H1 (cell line): ENCODE measurements at regions not wholly inside any gene's neighbourhood (a gene's known extent, or its start where the extent isn't known, plus 50 kb on each side); places are given as distances from the start of the nearest gene placed in this dataset.

Experiments used
- CTCF ChIA-PET: fragments of 300-600 bp; sonication (Branson Sonifier 250); formaldehyde crosslinking; loops from one replicate; lab custom pipeline; 2021; ENCODE audit not compliant: partially characterized antibody; lab: Charles Lee
- POLR2A ChIA-PET: fragments of 300-600 bp; sonication (Branson Sonifier 250); formaldehyde crosslinking; loops from one replicate; lab custom pipeline; 2021; ENCODE audit warnings: inconsistent platforms; ENCODE audit not compliant: partially characterized antibody; lab: Charles Lee
- DNase-seq, 2 experiments: peaks; one replicate each; pipeline versions ENCODE4 v3.0.0 to v3.0.0-alpha.2; 2010 to 2022; ENCODE audit warnings: low spot score in 2 of 2, low read depth in 1 of 2, mixed read lengths in 1 of 2
- FAIRE-seq: peaks from 2 replicates; lab custom pipeline; 2011; peaks lifted over from hg19 to GRCh38; lab: Jason Lieb, UNC
- H2AFZ ChIP-seq: 2 replicates; pipeline ENCODE4 v1.8.1; 2012; ENCODE audit warnings: low read length, inconsistent platforms
- H2AK5ac ChIP-seq: 2 replicates; pipeline ENCODE4 v1.6.1; 2013; ENCODE audit warnings: low read depth, low read length
- H2BK120ac ChIP-seq: replicated peaks from 2 replicates; pipeline ENCODE3; 2013; ENCODE audit warnings: low read depth, low read length, inconsistent platforms
- H2BK12ac ChIP-seq: 2 replicates; pipeline ENCODE4 v1.6.1; 2013; ENCODE audit warnings: low read depth, low read length
- H2BK15ac ChIP-seq: 2 replicates; pipeline ENCODE4 v1.6.1; 2013; ENCODE audit warnings: low read length
- H2BK20ac ChIP-seq: 2 replicates; pipeline ENCODE4 v1.6.1; 2013; ENCODE audit warnings: low read length
- H2BK5ac ChIP-seq: 2 replicates; pipeline ENCODE4 v1.6.1; 2013; ENCODE audit warnings: low read depth, low read length
- H3K14ac ChIP-seq: 2 replicates; pipeline ENCODE4 v1.6.1; 2013; ENCODE audit warnings: inconsistent platforms; ENCODE audit not compliant: insufficient read length
- H3K18ac ChIP-seq: 2 replicates; pipeline ENCODE4 v1.6.1; 2013; ENCODE audit warnings: low read length; ENCODE audit errors: extremely low read depth
- H3K23ac ChIP-seq: 2 replicates; pipeline ENCODE4 v1.6.1; 2013; ENCODE audit warnings: inconsistent platforms; ENCODE audit not compliant: insufficient read length
- H3K23me2 ChIP-seq: 2 replicates; pipeline ENCODE4 v1.6.1; 2013; ENCODE audit warnings: low read depth, low read length
- H3K27ac ChIP-seq: 2 replicates; pipeline ENCODE4 v1.6.1; 2011; ENCODE audit warnings: low read depth, low read length, inconsistent platforms
- H3K27me3 ChIP-seq, 4 experiments: replicated peaks in 1 of 4; 1 replicate in 1 of 4; 2 replicates in 3 of 4; pipeline versions ENCODE4 v1.6.1 to v1.8.1; 2011 to 2013; ENCODE audit warnings: low read length in 3 of 4, mild to moderate bottlenecking in 3 of 4, inconsistent platforms in 2 of 4, mixed read lengths in 2 of 4, moderate library complexity in 1 of 4; ENCODE audit not compliant: control insufficient read depth in 3 of 4, insufficient read depth in 3 of 4; ENCODE audit errors: extremely low read depth in 1 of 4
- H3K36me3 ChIP-seq, 4 experiments: 2 replicates each; pipeline versions ENCODE4 v1.6.1 to v1.8.1; 2011 to 2013; ENCODE audit warnings: mild to moderate bottlenecking in 4 of 4, low read length in 3 of 4, moderate library complexity in 2 of 4, control low read depth in 1 of 4, inconsistent platforms in 1 of 4; ENCODE audit not compliant: insufficient read depth in 4 of 4, control insufficient read depth in 2 of 4
- H3K4ac ChIP-seq: replicated peaks from 2 replicates; pipeline ENCODE3; 2013; ENCODE audit warnings: low read length, low read depth, mixed read lengths, inconsistent platforms; ENCODE audit not compliant: insufficient read length
- H3K4me1 ChIP-seq, 4 experiments: replicated peaks in 1 of 4; 1 replicate in 1 of 4; 2 replicates in 3 of 4; pipeline versions ENCODE4 v1.6.1 to v1.8.1; 2011 to 2013; ENCODE audit warnings: low read length in 3 of 4, inconsistent platforms in 2 of 4, mixed read lengths in 1 of 4; ENCODE audit not compliant: insufficient read depth in 4 of 4, control insufficient read depth in 3 of 4
- H3K4me2 ChIP-seq, 2 experiments: 2 replicates each; pipeline versions ENCODE4 v1.6.1 to v1.8.1; 2011 to 2013; ENCODE audit warnings: low read depth in 2 of 2, low read length in 2 of 2, control low read depth in 1 of 2, inconsistent platforms in 1 of 2, mild to moderate bottlenecking in 1 of 2; ENCODE audit not compliant: insufficient read depth in 1 of 2
- H3K4me3 ChIP-seq, 4 experiments: fragments of 200-600, 300-600 bp in 1 of 4; sonication (generic), shearing (Covaris generic), sonication (Bioruptor Twin) in 1 of 4; 2 replicates each; pipeline versions ENCODE4 v1.5.1 to v1.8.1; 2011 to 2016; ENCODE audit warnings: low read length in 4 of 4, low read depth in 3 of 4, control low read depth in 2 of 4, inconsistent platforms in 2 of 4, mild to moderate bottlenecking in 2 of 4, mixed read lengths in 1 of 4, moderate library complexity in 1 of 4; ENCODE audit not compliant: insufficient read depth in 2 of 4; ENCODE audit errors: extremely low read depth in 1 of 4
- H3K56ac ChIP-seq: replicated peaks from 2 replicates; pipeline ENCODE3; 2013; ENCODE audit warnings: low read depth, mild to moderate bottlenecking, mixed read lengths, low read length, inconsistent platforms; ENCODE audit not compliant: insufficient read length
- H3K79me1 ChIP-seq: 2 replicates; pipeline ENCODE4 v1.6.1; 2013; ENCODE audit warnings: low read depth, low read length, control low read depth
- H3K79me2 ChIP-seq, 2 experiments: 2 replicates each; pipeline versions ENCODE4 v1.6.1 to v1.8.1; 2012 to 2013; ENCODE audit warnings: low read length in 2 of 2, mild to moderate bottlenecking in 2 of 2, inconsistent platforms in 1 of 2; ENCODE audit not compliant: insufficient read depth in 2 of 2, control insufficient read depth in 1 of 2
- H3K9ac ChIP-seq, 4 experiments: replicated peaks in 1 of 4; 1 replicate in 1 of 4; 2 replicates in 3 of 4; pipeline versions ENCODE4 v1.6.1 to v1.8.1; 2011 to 2013; ENCODE audit warnings: low read depth in 3 of 4, low read length in 3 of 4, control low read depth in 2 of 4, mild to moderate bottlenecking in 2 of 4, moderate library complexity in 2 of 4, inconsistent platforms in 1 of 4; ENCODE audit errors: extremely low read depth in 1 of 4
- H3K9me3 ChIP-seq, 2 experiments: 2 replicates each; pipeline versions ENCODE4 v1.6.1 to v1.8.1; 2012 to 2013; ENCODE audit warnings: mild to moderate bottlenecking in 2 of 2, moderate library complexity in 2 of 2, control low read depth in 1 of 2, inconsistent platforms in 1 of 2, low read depth in 1 of 2, low read length in 1 of 2, mixed read lengths in 1 of 2; ENCODE audit not compliant: insufficient read depth in 2 of 2
- H4K20me1 ChIP-seq, 2 experiments: replicated peaks in 1 of 2; 2 replicates each; pipeline versions ENCODE3 to v1.8.1; 2011 to 2013; ENCODE audit warnings: inconsistent platforms in 2 of 2, low read length in 2 of 2, mild to moderate bottlenecking in 1 of 2; ENCODE audit not compliant: insufficient read depth in 2 of 2, control insufficient read depth in 1 of 2
- H4K5ac ChIP-seq: 2 replicates; pipeline ENCODE4 v1.6.1; 2013; ENCODE audit warnings: low read length, low read depth, mixed read lengths, inconsistent platforms; ENCODE audit not compliant: insufficient read length
- H4K8ac ChIP-seq: 2 replicates; pipeline ENCODE4 v1.8.0; 2013; ENCODE audit warnings: mild to moderate bottlenecking, moderate library complexity, low read length, inconsistent platforms; ENCODE audit not compliant: insufficient read depth; ENCODE audit errors: extremely low read depth
- H4K91ac ChIP-seq: replicated peaks from 2 replicates; pipeline ENCODE3; 2013; ENCODE audit warnings: low read length, mixed read lengths, inconsistent platforms; ENCODE audit not compliant: insufficient read length
- ASH2L ChIP-seq: fragments of 200-600, 300-600 bp; sonication (generic); IDR thresholded peaks from one replicate; pipeline ENCODE4 v1.7.1; 2017; ENCODE audit warnings: low read length
- BCL11A ChIP-seq, 2 experiments: IDR thresholded peaks; one replicate each; pipeline ENCODE4 v1.6.1; 2011; ENCODE audit warnings: low read depth in 2 of 2, low read length in 2 of 2, mild to moderate bottlenecking in 2 of 2
- EP300 ChIP-seq, 2 experiments: IDR thresholded peaks; 1 replicate in 1 of 2; 2 replicates in 1 of 2; pipeline ENCODE4 v1.6.1; 2011 to 2012; ENCODE audit warnings: low read depth in 2 of 2, low read length in 2 of 2, mild to moderate bottlenecking in 2 of 2, borderline replicate concordance in 1 of 2, inconsistent platforms in 1 of 2, moderate library complexity in 1 of 2
- EZH2 ChIP-seq: fragments of 200-600 bp; sonication (generic); IDR thresholded peaks from 2 replicates; pipeline ENCODE4 v1.7.1; 2012; ENCODE audit warnings: low read depth, mild to moderate bottlenecking, moderate library complexity, low read length, inconsistent platforms; ENCODE audit not compliant: severe bottlenecking
- GTF2F1 ChIP-seq: IDR thresholded peaks from 2 replicates; pipeline ENCODE4 v1.6.1; 2012; ENCODE audit warnings: low read depth, low read length, improper control_type of control experiment, borderline replicate concordance
- NANOG ChIP-seq: IDR thresholded peaks from 2 replicates; pipeline ENCODE4 v1.6.1; 2011; ENCODE audit warnings: low read length, low read depth, mild to moderate bottlenecking, inconsistent platforms; ENCODE audit not compliant: insufficient read depth, poor library complexity, severe bottlenecking
- NRF1 ChIP-seq: IDR thresholded peaks from 2 replicates; pipeline ENCODE4 v1.6.1; 2011; ENCODE audit warnings: mild to moderate bottlenecking, low read depth, low read length, improper control_type of control experiment
- POU5F1 ChIP-seq: IDR thresholded peaks from 2 replicates; pipeline ENCODE4 v1.6.1; 2011; ENCODE audit warnings: low read depth, mild to moderate bottlenecking, low read length, moderate library complexity
- RXRA ChIP-seq: IDR thresholded peaks from 2 replicates; pipeline ENCODE4 v1.6.1; 2011; ENCODE audit warnings: low read depth, mild to moderate bottlenecking, low read length, moderate library complexity; ENCODE audit not compliant: insufficient read depth
- SP1 ChIP-seq: IDR thresholded peaks from 2 replicates; pipeline ENCODE4 v1.6.1; 2011; ENCODE audit warnings: low read depth, low read length
- TAF1 ChIP-seq: IDR thresholded peaks from 2 replicates; pipeline ENCODE4 v1.6.1; 2011; ENCODE audit warnings: mild to moderate bottlenecking, low read depth, low read length
- TAF7 ChIP-seq: optimal IDR thresholded peaks from 2 replicates; pipeline ENCODE3; 2011; ENCODE audit warnings: low read depth, mild to moderate bottlenecking, inconsistent platforms, low read length, moderate library complexity, borderline replicate concordance
- YY1 ChIP-seq: IDR thresholded peaks from 2 replicates; pipeline ENCODE4 v1.6.1; 2011; ENCODE audit warnings: low read depth, mild to moderate bottlenecking, low read length
- WGBS, 2 experiments: shearing (Covaris generic) in 1 of 2; methylation state at CpG; one replicate each; pipeline versions ENCODE4 v1.1.6 to v1.1.7; 2013 to 2015; ENCODE audit warnings: low lambda C conversion rate in 2 of 2, mixed read lengths in 2 of 2, inconsistent platforms in 1 of 2, low coverage in 1 of 2, missing lambda C conversion rate in 1 of 2; ENCODE audit not compliant: insufficient replicate concordance in 2 of 2, insufficient coverage in 1 of 2, insufficient read length in 1 of 2; ENCODE audit errors: extremely low coverage in 1 of 2, missing lambda C conversion rate in 1 of 2; 5-methylcytosine and 5-hydroxymethylcytosine counted together
- TF ChIP-seq, protein P1 (sequence below): IDR thresholded peaks from 2 replicates; pipeline ENCODE4 v1.6.1; 2012; ENCODE audit warnings: inconsistent platforms
- TF ChIP-seq, protein P2 (sequence below): IDR thresholded peaks from 2 replicates; pipeline ENCODE4 v1.6.1; 2012; ENCODE audit warnings: inconsistent platforms

DNA sequence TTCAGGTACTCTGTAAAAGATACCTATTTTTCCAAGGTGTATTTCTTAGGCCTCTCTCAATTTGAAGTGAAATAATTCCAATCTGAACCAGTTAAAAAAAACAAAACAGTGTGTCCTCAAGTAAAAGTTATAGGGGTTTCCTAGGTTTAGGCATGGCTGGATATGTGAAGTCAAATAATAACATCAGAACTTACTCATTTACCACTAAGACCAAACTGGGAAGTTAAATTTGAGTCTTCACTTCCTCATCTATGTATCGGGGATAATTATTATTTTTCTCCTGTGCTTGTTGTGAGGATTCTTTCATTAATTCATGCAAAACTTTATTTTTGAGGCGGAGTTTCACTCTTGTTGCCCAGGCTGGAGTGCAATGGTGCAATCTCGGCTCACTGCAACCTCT is 86.2 kb upstream of the PTPRK start:
- H3K79me1 ChIP-seq, result no peaks in the 10 kb centered on the region
- no peak overlapping the region for H3K23ac ChIP-seq
- no peak overlapping the region for H3K4me3 ChIP-seq
- H3K4ac ChIP-seq, result no peak overlapping the region
- H2AFZ ChIP-seq, result no peak overlapping the region
- DNase-seq (no peak), FAIRE-seq (no peak)
- CTCF ChIA-PET, result no interaction called here
- H3K27me3 ChIP-seq, result no peaks in the 10 kb centered on the region
- no peaks in the 10 kb centered on the region for H3K23me2 ChIP-seq
- no peak overlapping the region for H4K8ac ChIP-seq
- H3K56ac ChIP-seq, result no peak overlapping the region
- no peak overlapping the region for H2BK5ac ChIP-seq
- no peaks in the 10 kb centered on the region for H3K4me1 ChIP-seq
- no peak overlapping the region for H3K27ac ChIP-seq
- no peaks in the 10 kb centered on the region for H3K36me3 ChIP-seq
- no peak overlapping the region for H3K18ac ChIP-seq
- H3K9ac ChIP-seq, result no peak overlapping the region
- H4K91ac ChIP-seq, result no peak overlapping the region
- no peak overlapping the region for H3K14ac ChIP-seq
- H3K9me3 ChIP-seq, result no peaks in the 10 kb centered on the region
- no peaks in the 10 kb centered on the region for H3K79me2 ChIP-seq
- H2BK120ac ChIP-seq, result no peak overlapping the region
- no peak overlapping the region for H2AK5ac ChIP-seq
- POLR2A ChIA-PET, result no interaction called here
- no peak overlapping the region for H4K5ac ChIP-seq
- H2BK15ac ChIP-seq, result no peak overlapping the region
- no peak for TF ChIP-seq BCL11A (IDR thresholded peaks at IDR 0.05; ENCODE audit: low read depth in 2 of 2, low read length in 2 of 2)
- TF ChIP-seq POU5F1, result no peak
- no peak for TF ChIP-seq NANOG
- TF ChIP-seq, protein P1, sequence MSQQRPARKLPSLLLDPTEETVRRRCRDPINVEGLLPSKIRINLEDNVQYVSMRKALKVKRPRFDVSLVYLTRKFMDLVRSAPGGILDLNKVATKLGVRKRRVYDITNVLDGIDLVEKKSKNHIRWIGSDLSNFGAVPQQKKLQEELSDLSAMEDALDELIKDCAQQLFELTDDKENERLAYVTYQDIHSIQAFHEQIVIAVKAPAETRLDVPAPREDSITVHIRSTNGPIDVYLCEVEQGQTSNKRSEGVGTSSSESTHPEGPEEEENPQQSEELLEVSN, result no peak
- TF ChIP-seq EP300 (IDR thresholded peaks at IDR 0.05; ENCODE audit: borderline replicate concordance in 1 of 2, low read depth in 2 of 2, low read length in 2 of 2), result no peak
- TF ChIP-seq, protein P2, sequence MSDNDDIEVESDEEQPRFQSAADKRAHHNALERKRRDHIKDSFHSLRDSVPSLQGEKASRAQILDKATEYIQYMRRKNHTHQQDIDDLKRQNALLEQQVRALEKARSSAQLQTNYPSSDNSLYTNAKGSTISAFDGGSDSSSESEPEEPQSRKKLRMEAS, result no peak
- no peak for TF ChIP-seq EZH2
- TF ChIP-seq YY1, result no peak
- TF ChIP-seq TAF1, result no peak
- TF ChIP-seq GTF2F1, result no peak
- no peak for TF ChIP-seq SP1
- TF ChIP-seq TAF7, result no peak
- TF ChIP-seq RXRA, result no peak
- TF ChIP-seq NRF1, result no peak
- TF ChIP-seq ASH2L, result no peak
- no peak overlapping the region for H2BK12ac ChIP-seq
- 88% methylated on average over 3 of the region's 3 CpGs; no CpG with 5 or more reads in 1 of the 2 experiments for WGBS, 2 experiments
- H3K4me2 ChIP-seq, result no peak overlapping the region
- H4K20me1 ChIP-seq, result no peaks in the 10 kb centered on the region
- no peak overlapping the region for H2BK20ac ChIP-seq
